ENCODE measurements at regions not wholly inside any gene's neighbourhood (a gene's known extent, or its start where the extent isn't known, plus 50 kb on each side); places are given as distances from the start of the nearest gene placed in this dataset.
A peak's percentile ranks its signal among the peaks of the same experiment; 100 is the strongest.

DNA sequence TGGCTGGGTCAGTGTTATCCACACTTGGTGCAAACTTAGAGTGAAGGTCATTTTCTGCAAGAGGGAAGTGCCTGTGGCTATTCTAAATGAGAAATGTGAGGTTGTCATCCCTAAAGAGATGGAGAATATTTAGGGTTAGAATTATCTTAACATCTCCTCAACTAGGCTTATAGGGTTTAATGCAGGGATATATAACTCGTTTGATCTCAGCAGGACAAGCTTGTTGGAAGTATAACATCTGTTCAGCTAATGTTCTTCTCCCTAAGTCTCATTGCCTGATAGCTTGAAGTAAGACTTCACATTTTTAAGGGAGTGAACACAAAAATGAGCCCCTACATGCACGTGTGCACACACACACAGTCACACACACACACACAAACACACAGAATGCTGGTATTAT is 75.9 kb upstream of the NRXN1 start:
- Histone ChIP-seq H3K27ac (no peak overlapping the region), H3K9me3 (no peaks in the 10 kb centered on the region), H3K4me3 (no peak overlapping the region), H3K36me3 (ENCODE audit: insufficient read depth in 1 of 2, low read depth in 1 of 2) (no peaks in the 10 kb centered on the region), H3K27me3 (ENCODE audit: insufficient read depth in 3 of 3, low read length in 2 of 3) (no peaks in the 10 kb centered on the region), H3K4me1 (no peaks in the 10 kb centered on the region)
- DNase-seq: no peak
- WGBS, 3 donors: 54 to 60% (median 58%) methylated on average over 2 of the region's 2 CpGs
- no peak for ATAC-seq
- intact Hi-C loops (cut with DNase I): no loop called here
- no peak for TF ChIP-seq CTCF (IDR thresholded peaks at IDR 0.05)

DNA sequence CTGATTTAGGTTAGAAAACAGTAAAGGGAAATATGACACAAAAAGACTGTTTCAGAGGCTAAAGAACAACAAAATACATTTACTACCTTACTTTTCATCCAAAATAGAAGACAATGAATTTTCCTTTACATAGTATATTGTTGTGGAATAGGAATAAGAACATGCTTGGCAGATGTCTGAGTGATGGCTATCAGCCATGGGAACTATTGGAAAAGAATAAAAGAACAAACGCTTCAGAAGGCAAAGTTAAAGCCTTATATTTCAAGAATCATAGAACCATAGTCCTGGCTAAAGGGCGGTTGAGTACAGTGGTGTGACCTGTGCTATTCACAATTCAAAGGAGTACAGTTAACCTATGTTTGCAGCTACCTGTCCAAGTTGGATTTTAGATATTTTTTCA is 73.9 kb upstream of the NRXN1 start:
- Histone ChIP-seq H3K4me1 (no peaks in the 10 kb centered on the region), H3K36me3 (ENCODE audit: insufficient read depth in 1 of 2, low read depth in 1 of 2) (no peaks in the 10 kb centered on the region), H3K27ac (no peak overlapping the region), H3K4me3 (no peak overlapping the region), H3K9me3 (no peaks in the 10 kb centered on the region), H3K27me3 (ENCODE audit: insufficient read depth in 3 of 3, low read length in 2 of 3) (no peaks in the 10 kb centered on the region)
- ATAC-seq (no peak), DNase-seq (no peak)
- intact Hi-C loops (cut with DNase I): no loop called here
- 73 to 85% (median 82%) methylated on average over 2 of the region's 2 CpGs for WGBS, 3 donors
- no peak for TF ChIP-seq CTCF (IDR thresholded peaks at IDR 0.05)

GRCh38 chr2:51103205-51103604 is 71.3 kb upstream of the NRXN1 start:
- TF ChIP-seq CTCF (IDR thresholded peaks at IDR 0.05): no peak
- WGBS, 3 donors: 11 to 29% (median 20%) methylated on average over 6 of the region's 6 CpGs
- intact Hi-C loops (cut with DNase I): no loop called here
- no peaks in the 10 kb centered on the region for H3K4me1 ChIP-seq
- H3K4me3 ChIP-seq: no peak overlapping the region
- ATAC-seq (peak in 3 of 4 donors; percentile 40 to 73 (median 65)), DNase-seq (no peak)
- no peaks in the 10 kb centered on the region for H3K9me3 ChIP-seq
- H3K27ac ChIP-seq: no peak overlapping the region
- no peaks in the 10 kb centered on the region for H3K36me3 ChIP-seq (ENCODE audit: insufficient read depth in 1 of 2, low read depth in 1 of 2)
- H3K27me3 ChIP-seq (ENCODE audit: insufficient read depth in 3 of 3, low read length in 2 of 3): no peaks in the 10 kb centered on the region

- H3K9me3 ChIP-seq: no peaks in the 10 kb centered on the region
- no peak overlapping the region for H3K4me3 ChIP-seq
- DNase-seq (no peak), ATAC-seq (no peak)
- H3K27ac ChIP-seq: no peak overlapping the region
- no peaks in the 10 kb centered on the region for H3K36me3 ChIP-seq (ENCODE audit: insufficient read depth in 1 of 2, low read depth in 1 of 2)
- 63 to 79% (median 72%) methylated on average over 4 of the region's 4 CpGs for WGBS, 3 donors
- no peaks in the 10 kb centered on the region for H3K27me3 ChIP-seq (ENCODE audit: insufficient read depth in 3 of 3, low read length in 2 of 3)
- intact Hi-C loops (cut with DNase I): no loop called here
- H3K4me1 ChIP-seq: no peaks in the 10 kb centered on the region
- no peak for TF ChIP-seq CTCF (IDR thresholded peaks at IDR 0.05)
Measured at GRCh38 chr2:51093016-51093415, 61.1 kb upstream of the NRXN1 start.

DNA sequence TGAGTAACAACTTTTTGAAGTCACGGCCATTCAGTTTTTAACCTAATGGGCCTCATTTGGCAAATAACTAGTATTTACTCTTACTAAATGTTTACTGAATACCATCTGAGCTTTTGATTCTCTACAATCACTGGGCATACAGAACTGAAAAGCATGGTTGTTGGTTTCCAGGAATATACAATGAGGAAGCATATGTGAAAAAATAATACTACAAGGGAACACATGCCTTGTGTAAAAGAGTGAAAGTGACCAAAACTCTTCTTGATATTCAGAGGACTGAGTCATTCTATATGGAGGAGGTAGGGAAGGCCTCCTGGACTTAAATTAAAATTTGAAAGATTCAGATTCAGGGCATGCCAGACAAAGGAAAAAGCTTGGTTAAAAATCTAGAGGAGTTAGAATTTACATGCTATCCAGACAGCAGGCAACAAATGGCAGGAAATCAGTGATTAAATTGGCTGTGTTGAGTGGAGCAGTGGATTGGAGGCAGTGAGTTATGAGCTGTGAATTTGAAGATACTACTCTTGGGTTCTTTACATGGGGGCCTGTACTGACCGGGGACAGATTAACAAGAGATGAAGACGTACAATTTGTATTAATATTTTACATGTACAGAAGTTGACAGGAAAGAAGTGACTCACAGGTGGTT is 53.6 kb upstream of the NRXN1 start:
- no peak for TF ChIP-seq CTCF (IDR thresholded peaks at IDR 0.05)
- no peaks in the 10 kb centered on the region for H3K27me3 ChIP-seq (ENCODE audit: insufficient read depth in 3 of 3, low read length in 2 of 3)
- no peak overlapping the region for H3K4me3 ChIP-seq
- intact Hi-C loops (cut with DNase I): no loop called here
- no peaks in the 10 kb centered on the region for H3K4me1 ChIP-seq
- ATAC-seq (no peak), DNase-seq (no peak)
- H3K9me3 ChIP-seq: no peaks in the 10 kb centered on the region
- H3K27ac ChIP-seq: no peak overlapping the region
- WGBS, 3 donors: 82 to 85% (median 84%) methylated on average over 3 of the region's 3 CpGs
- no peaks in the 10 kb centered on the region for H3K36me3 ChIP-seq (ENCODE audit: insufficient read depth in 1 of 2, low read depth in 1 of 2)

All from psoas muscle (tissue), 7 donors.